ENCODE measurements at regions not wholly inside any gene's neighbourhood (a gene's known extent, or its start where the extent isn't known, plus 50 kb on each side); places are given as distances from the start of the nearest gene placed in this dataset.

- no peak overlapping the region for H2AFZ ChIP-seq (ENCODE audit: low read length)
- no peak overlapping the region for H3K4me3 ChIP-seq (replicated peaks in 1 of 3; ENCODE audit: insufficient read depth in 1 of 3, low read depth in 2 of 3, low read length in 3 of 3)
- H3K9ac ChIP-seq (ENCODE audit: insufficient read depth, low read depth, low read length): no peak overlapping the region
- BruUV-seq (replicated peaks): no TSS peak
- H3K79me2 ChIP-seq (ENCODE audit: insufficient read depth, low read length): no peaks in the 10 kb centered on the region
- in situ Hi-C loops (cut with HindIII; ENCODE audit: extremely low pct_ligation_motif_present, low pct_unique_long_range_greater_than_20kb) (no loop called here), intact Hi-C loops (cut with micrococcal nuclease; ENCODE audit: unreplicated experiment) (no loop called here)
- no peaks in the 10 kb centered on the region for H3K4me1 ChIP-seq (ENCODE audit: insufficient read depth, low read length)
- no peaks in the 10 kb centered on the region for H3K36me3 ChIP-seq (replicated peaks in 1 of 2; ENCODE audit: control insufficient read depth in 1 of 2, insufficient read depth in 2 of 2, low read length in 2 of 2)
- ChIA-PET CTCF (ENCODE audit: low intra/inter-chr PET ratio, low total read pairs) (no interaction called here), POLR2A (no interaction called here)
- no peak for TF ChIP-seq ZNF788 (CRISPR knock-in tag; IDR thresholded peaks at IDR 0.05; ENCODE audit: borderline replicate concordance)
- no peak for TF ChIP-seq ZNF816 (CRISPR knock-in tag; IDR thresholded peaks at IDR 0.05; ENCODE audit: borderline replicate concordance)
- no peak for TF ChIP-seq SMAD1 (CRISPR knock-in tag; IDR thresholded peaks at IDR 0.05; ENCODE audit: borderline replicate concordance, low read depth)
- no peak for TF ChIP-seq RBM22 (optimal IDR thresholded peaks at IDR 0.05; ENCODE audit: low read length)
- TF ChIP-seq NR0B2 (CRISPR knock-in tag; IDR thresholded peaks at IDR 0.05): no peak
- TF ChIP-seq ZHX2 (IDR thresholded peaks at IDR 0.05; ENCODE audit: low read depth): no peak
- TF ChIP-seq ZHX2 (CRISPR knock-in tag; IDR thresholded peaks at IDR 0.05; ENCODE audit: borderline replicate concordance): no peak
- no peak for TF ChIP-seq ZZZ3 (CRISPR knock-in tag; IDR thresholded peaks at IDR 0.05; ENCODE audit: borderline replicate concordance)
- no peak for TF ChIP-seq ZBTB33 (CRISPR knock-in tag; IDR thresholded peaks at IDR 0.05)
- TF ChIP-seq ZNF160 (CRISPR knock-in tag; IDR thresholded peaks at IDR 0.05): no peak
- TF ChIP-seq RARG (CRISPR knock-in tag; IDR thresholded peaks at IDR 0.05; ENCODE audit: low read depth): no peak
- no peak for TF ChIP-seq HINFP (CRISPR knock-in tag; IDR thresholded peaks at IDR 0.05; ENCODE audit: low read depth)
- no peak for TF ChIP-seq ZNF850 (CRISPR knock-in tag; conservative IDR thresholded peaks at IDR 0.05)
- 43% methylated on average over 8 of the region's 8 CpGs for WGBS (ENCODE audit: low lambda C conversion rate)
- DNase-seq (ENCODE audit: low spot score) (no peak), ATAC-seq (no peak), FAIRE-seq (no peak)
- no peaks in the 10 kb centered on the region for H4K20me1 ChIP-seq (ENCODE audit: insufficient read depth, low read length)
- H3K4me2 ChIP-seq (ENCODE audit: low read depth, low read length): no peak overlapping the region
- peaks cover 0 to 1% of the 10 kb centered on the region in 2 experiments; a peak in 2 of 5 replicates for H3K27me3 ChIP-seq (ENCODE audit: control insufficient read depth in 1 of 2, insufficient read depth in 2 of 2, low read length in 2 of 2)
- H3K9me3 ChIP-seq (ENCODE audit: low read length): no peaks in the 10 kb centered on the region
- H3K27ac ChIP-seq (ENCODE audit: extremely low read length, insufficient read depth, low read length): no peak overlapping the region
Observed at GRCh38 chr7:142602756-142603155, 146.5 kb upstream of the PRSS1 start.
